Mucosa of descending colon (tissue), 3 donors: ENCODE measurements at regions not wholly inside any gene's neighbourhood (a gene's known extent, or its start where the extent isn't known, plus 50 kb on each side); places are given as distances from the start of the nearest gene placed in this dataset.
A peak's percentile ranks its signal among the peaks of the same experiment; 100 is the strongest.

Experiments used
- ATAC-seq: fragments of 200-7000 bp; cut with Tn5 transposase; one replicate; pipeline ENCODE4 v1.9.1; 2020; ENCODE audit warnings: mild to moderate bottlenecking, moderate library complexity
- DNase-seq, 3 donors: peaks; one replicate each; pipeline ENCODE4 v3.0.0-alpha.2; 2020
- H3K36me3 ChIP-seq: fragments of 200-600 bp; one replicate; pipeline ENCODE4 v1.8.0; 2021; ENCODE audit warnings: low read depth, mild to moderate bottlenecking
- H3K4me1 ChIP-seq: fragments of 200-600 bp; one replicate; pipeline ENCODE4 v1.8.0; 2021; ENCODE audit warnings: low read depth, mild to moderate bottlenecking
- H3K4me3 ChIP-seq: fragments of 200-600 bp; one replicate; pipeline ENCODE4 v1.8.0; 2021; ENCODE audit warnings: mild to moderate bottlenecking
- H3K9me3 ChIP-seq: fragments of 200-600 bp; one replicate; pipeline ENCODE4 v1.8.0; 2021; ENCODE audit warnings: mild to moderate bottlenecking
- CTCF ChIP-seq: fragments of 200-600 bp; IDR thresholded peaks from one replicate; pipeline ENCODE4 v1.8.0; 2022; ENCODE audit warnings: antibody characterized with exemption, mild to moderate bottlenecking
- intact Hi-C, 2 donors: fragments of 100-400 bp; cut with DNase I in 1 of 2; cut with micrococcal nuclease in 1 of 2; formaldehyde crosslinking; loops; one replicate each; pipeline versions ENCODE4 v1.11.0 to v1.11.1; 2022; cut with DNase I, micrococcal nuclease
- donor health status: DM: no; HTN: no; CAD: no; lungs with moderate emphysema.
- donor health status: DM: no; HTN: no; CAD: no.
- donor health status: DM: no; HTN: yes; CAD: no.

- intact Hi-C loops, result no loop called here
- Histone ChIP-seq H3K4me3 (no peak overlapping the region), H3K36me3 (no peaks in the 10 kb centered on the region), H3K4me1 (no peaks in the 10 kb centered on the region), H3K9me3 (no peaks in the 10 kb centered on the region)
- no peak for TF ChIP-seq CTCF
- ATAC-seq (no peak), DNase-seq (no peak)
Measured at GRCh38 chr4:107094976-107095375, 58.9 kb upstream of the DKK2 start.

GRCh38 chr4:107094332-107094731 lies 58.2 kb upstream of the DKK2 start:
- Histone ChIP-seq H3K4me3 (no peak overlapping the region), H3K9me3 (no peaks in the 10 kb centered on the region), H3K36me3 (no peaks in the 10 kb centered on the region), H3K4me1 (no peaks in the 10 kb centered on the region)
- intact Hi-C loops, result no loop called here
- TF ChIP-seq CTCF, result no peak
- peak; percentile 51 for ATAC-seq
- DNase-seq, result no peak
